SW480 (cell line): ENCODE measurements at regions not wholly inside any gene's neighbourhood (a gene's known extent, or its start where the extent isn't known, plus 50 kb on each side); places are given as distances from the start of the nearest gene placed in this dataset.
"Not testable (repeated sequence)": the region's sequence is repeated elsewhere in the genome, so short reads cannot be mapped to it uniquely, and the experiment has no call there.

Source experiments
- DNase-seq: peaks from one replicate; pipeline ENCODE4 v3.0.0-alpha.2; 2016; ENCODE audit warnings: low spot score

- DNase-seq, result no peak
Observed at GRCh38 chr4:179285696-179286095, 1843.5 kb upstream of the AGA start.

- DNase-seq, result no peak
Observed at GRCh38 chr4:179291657-179292056, 1849.4 kb upstream of the AGA start.

GRCh38 chr4:179292468-179292867 is 1850.2 kb upstream of the AGA start:
- DNase-seq, result no peak

- DNase-seq, result peak; percentile 2
Observed at GRCh38 chr4:179307297-179308136, 1865.3 kb upstream of the AGA start.

GRCh38 chr4:179313823-179314222 is 1871.6 kb upstream of the AGA start:
- DNase-seq, result no peak

- DNase-seq, result peak; percentile 6
Observed at GRCh38 chr4:179325181-179325580, 1882.9 kb upstream of the AGA start.

GRCh38 chr4:179328627-179329026 is 1886.4 kb upstream of the AGA start:
- no peak for DNase-seq

- no peak for DNase-seq
Observed at GRCh38 chr4:179331362-179331761, 1889.1 kb upstream of the AGA start.

- DNase-seq, result no peak
Observed at GRCh38 chr4:179344861-179345260, 1902.6 kb upstream of the AGA start.

- DNase-seq, result no peak
Observed at GRCh38 chr4:179352221-179352620, 1910.0 kb upstream of the AGA start.

- no peak for DNase-seq
Observed at GRCh38 chr4:179353786-179354185, 1911.5 kb upstream of the AGA start.

- DNase-seq, result no peak
Observed at GRCh38 chr4:179361978-179362486, 1919.8 kb upstream of the AGA start.

GRCh38 chr4:179365932-179366331 is 1923.7 kb upstream of the AGA start:
- DNase-seq, result not testable (repeated sequence)

GRCh38 chr4:179372242-179372641 is 1930.0 kb upstream of the AGA start:
- DNase-seq, result no peak

GRCh38 chr4:179372746-179373145 is 1930.5 kb upstream of the AGA start:
- DNase-seq, result no peak

- DNase-seq, result not testable (repeated sequence)
Observed at GRCh38 chr4:179378847-179379246, 1936.6 kb upstream of the AGA start.

GRCh38 chr4:179392787-179393186 is 1950.5 kb upstream of the AGA start:
- no peak for DNase-seq

- DNase-seq, result no peak
Observed at GRCh38 chr4:179398414-179398813, 1956.2 kb upstream of the AGA start.

GRCh38 chr4:179399054-179399782 is 1957.0 kb upstream of the AGA start:
- no peak for DNase-seq

GRCh38 chr4:179415037-179415846 is 1973.0 kb upstream of the AGA start:
- no peak for DNase-seq

- DNase-seq, result no peak
Observed at GRCh38 chr4:179415847-179416223, 1973.6 kb upstream of the AGA start.

GRCh38 chr4:179417357-179417756 is 1975.1 kb upstream of the AGA start:
- no peak for DNase-seq
